IMR-90 (cell line): ENCODE measurements at regions not wholly inside any gene's neighbourhood (a gene's known extent, or its start where the extent isn't known, plus 50 kb on each side); places are given as distances from the start of the nearest gene placed in this dataset.

ENCODE experiments used
- ATAC-seq: fragments of 200-7000 bp; cut with Tn5 transposase; 2 replicates; pipeline ENCODE4 v1.9.1; 2020; ENCODE audit warnings: low read depth, mild to moderate bottlenecking, moderate library complexity
- BruUV-seq: library from RNA; stranded (reverse); fragments of 400-500 nt; replicated peaks from 2 replicates; lab custom pipeline; 2021; lab: Mats Ljungman, UMichigan
- CTCF ChIA-PET: fragments of 300-600 bp; formaldehyde crosslinking; extraction: SDS; loops from one replicate; lab custom pipeline; 2021; ENCODE audit warnings: antibody characterized with exemption; lab: Yijun Ruan, JAX
- POLR2A ChIA-PET: fragments of 300-600 bp; sonication (Branson Sonifier 250); formaldehyde crosslinking; loops from one replicate; lab custom pipeline; 2022; ENCODE audit warnings: antibody characterized with exemption; ENCODE audit not compliant: unreplicated experiment; lab: Charles Lee
- DNase-seq: peaks from one replicate; pipeline ENCODE4 v3.0.0; 2013
- H2AFZ ChIP-seq: replicated peaks from 2 replicates; pipeline ENCODE3; 2013; ENCODE audit warnings: low read length, mild to moderate bottlenecking; ENCODE audit not compliant: poor library complexity
- H2AK5ac ChIP-seq: 2 replicates; pipeline ENCODE4 v1.6.1; 2013; ENCODE audit warnings: low read depth, low read length, inconsistent platforms
- H2AK9ac ChIP-seq: replicated peaks from 2 replicates; pipeline ENCODE3; 2013; ENCODE audit warnings: mild to moderate bottlenecking, low read depth, low read length, moderate library complexity; ENCODE audit not compliant: poor library complexity
- H2BK120ac ChIP-seq: 2 replicates; pipeline ENCODE4 v1.6.1; 2013; ENCODE audit warnings: low read depth, low read length, inconsistent platforms
- H2BK15ac ChIP-seq: 3 replicates; pipeline ENCODE4 v1.6.1; 2013; ENCODE audit warnings: low read depth, low read length, inconsistent platforms
- H2BK20ac ChIP-seq: 2 replicates; pipeline ENCODE4 v1.6.1; 2013; ENCODE audit warnings: low read depth, mild to moderate bottlenecking, inconsistent platforms, low read length, moderate library complexity
- H2BK5ac ChIP-seq: 2 replicates; pipeline ENCODE4 v1.6.1; 2013; ENCODE audit warnings: mild to moderate bottlenecking, low read depth, low read length, inconsistent platforms; ENCODE audit not compliant: poor library complexity, severe bottlenecking
- H3K14ac ChIP-seq: replicated peaks from 2 replicates; pipeline ENCODE4 v1.6.1; 2013; ENCODE audit warnings: low read depth, low read length, inconsistent platforms
- H3K18ac ChIP-seq: 2 replicates; pipeline ENCODE4 v1.6.1; 2013; ENCODE audit warnings: low read depth, low read length, control low read depth
- H3K23ac ChIP-seq: 2 replicates; pipeline ENCODE4 v1.6.1; 2013; ENCODE audit warnings: low read depth, low read length, inconsistent platforms
- H3K27ac ChIP-seq: 2 replicates; pipeline ENCODE4 v1.5.1; 2013; ENCODE audit warnings: mild to moderate bottlenecking, control low read depth, low read length; ENCODE audit not compliant: insufficient read depth
- H3K27me3 ChIP-seq: 2 replicates; pipeline ENCODE4 v1.6.1; 2013; ENCODE audit warnings: low read length; ENCODE audit not compliant: control insufficient read depth, insufficient read depth
- H3K36me3 ChIP-seq: 2 replicates; pipeline ENCODE4 v1.6.1; 2013; ENCODE audit warnings: low read length, mixed read lengths; ENCODE audit not compliant: control insufficient read depth, insufficient read depth
- H3K4ac ChIP-seq: 2 replicates; pipeline ENCODE4 v1.6.1; 2013; ENCODE audit warnings: low read depth, low read length, inconsistent platforms
- H3K4me1 ChIP-seq: 2 replicates; pipeline ENCODE4 v1.6.1; 2013; ENCODE audit warnings: low read length, mixed read lengths; ENCODE audit not compliant: control insufficient read depth, insufficient read depth
- H3K4me2 ChIP-seq: 2 replicates; pipeline ENCODE4 v1.6.1; 2013; ENCODE audit warnings: low read depth, mild to moderate bottlenecking, control low read depth, low read length, moderate library complexity
- H3K4me3 ChIP-seq: 2 replicates; pipeline ENCODE4 v1.5.1; 2013; ENCODE audit warnings: low read depth, mild to moderate bottlenecking, control low read depth, low read length, moderate library complexity; ENCODE audit not compliant: insufficient read depth
- H3K56ac ChIP-seq: 2 replicates; pipeline ENCODE4 v1.6.1; 2013; ENCODE audit warnings: low read length, inconsistent platforms; ENCODE audit not compliant: insufficient read depth; ENCODE audit errors: extremely low read depth
- H3K79me1 ChIP-seq, 2 experiments: 2 replicates each; pipeline ENCODE4 v1.6.1; 2013; ENCODE audit warnings: low read length in 2 of 2, inconsistent platforms in 1 of 2, low read depth in 1 of 2
- H3K9ac ChIP-seq: 2 replicates; pipeline ENCODE4 v1.6.1; 2013; ENCODE audit warnings: low read depth, low read length, control low read depth
- H3K9me1 ChIP-seq: 2 replicates; pipeline ENCODE4 v1.6.1; 2013; ENCODE audit warnings: low read length, inconsistent platforms; ENCODE audit not compliant: insufficient read depth
- H3K9me3 ChIP-seq: 2 replicates; pipeline ENCODE4 v1.6.1; 2013; ENCODE audit warnings: low read length; ENCODE audit not compliant: control insufficient read depth, insufficient read depth
- H4K20me1 ChIP-seq: 2 replicates; pipeline ENCODE4 v1.6.1; 2013; ENCODE audit warnings: low read length, inconsistent platforms; ENCODE audit not compliant: insufficient read depth
- H4K5ac ChIP-seq: 2 replicates; pipeline ENCODE4 v1.6.1; 2013; ENCODE audit warnings: mild to moderate bottlenecking, low read depth, low read length, control low read depth
- H4K8ac ChIP-seq, 2 experiments: 2 replicates each; pipeline ENCODE4 v1.6.1; 2013; ENCODE audit warnings: low read depth in 2 of 2, low read length in 2 of 2, control low read depth in 1 of 2, inconsistent platforms in 1 of 2
- H4K91ac ChIP-seq: 2 replicates; pipeline ENCODE4 v1.6.1; 2013; ENCODE audit warnings: low read depth, low read length, inconsistent platforms; ENCODE audit not compliant: insufficient read depth
- CHD1 ChIP-seq: IDR thresholded peaks from 2 replicates; pipeline ENCODE4 v1.6.1; 2012; ENCODE audit warnings: low read depth, low read length, improper control_type of control experiment
- FOS ChIP-seq: fragments of 150-350 bp; IDR thresholded peaks from 2 replicates; pipeline ENCODE4 v1.6.1; 2016; ENCODE audit warnings: low read depth, low read length
- NFE2L2 ChIP-seq: fragments of 150-350 bp; IDR thresholded peaks from 2 replicates; pipeline ENCODE4 v1.6.1; 2016; ENCODE audit warnings: low read depth, mild to moderate bottlenecking, low read length
- WGBS, 2 experiments: methylation state at CpG; one replicate each; pipeline versions ENCODE4 v1.1.5 to v1.1.7; 2013; ENCODE audit warnings: missing lambda C conversion rate in 2 of 2; ENCODE audit not compliant: insufficient read length in 1 of 2; ENCODE audit errors: extremely low coverage in 2 of 2; 5-methylcytosine and 5-hydroxymethylcytosine counted together
- dilution Hi-C: fragments of 300-500 bp; cut with HindIII; formaldehyde crosslinking; loops from one replicate; pipeline ENCODE4 v1.14.3; 2018; ENCODE audit warnings: low sequenced_read_pairs; ENCODE audit not compliant: unreplicated experiment
- in situ Hi-C: fragments of 300-500 bp; cut with MboI; formaldehyde crosslinking; loops from 3 replicates; pipeline ENCODE4 v1.14.3; 2019; ENCODE audit warnings: low sequenced_read_pairs, inconsistent platforms, mixed read lengths
- intact Hi-C: fragments of 100-400 bp; cut with micrococcal nuclease; formaldehyde crosslinking; loops from 2 replicates; pipeline ENCODE4 v1.10.0; 2022

DNA sequence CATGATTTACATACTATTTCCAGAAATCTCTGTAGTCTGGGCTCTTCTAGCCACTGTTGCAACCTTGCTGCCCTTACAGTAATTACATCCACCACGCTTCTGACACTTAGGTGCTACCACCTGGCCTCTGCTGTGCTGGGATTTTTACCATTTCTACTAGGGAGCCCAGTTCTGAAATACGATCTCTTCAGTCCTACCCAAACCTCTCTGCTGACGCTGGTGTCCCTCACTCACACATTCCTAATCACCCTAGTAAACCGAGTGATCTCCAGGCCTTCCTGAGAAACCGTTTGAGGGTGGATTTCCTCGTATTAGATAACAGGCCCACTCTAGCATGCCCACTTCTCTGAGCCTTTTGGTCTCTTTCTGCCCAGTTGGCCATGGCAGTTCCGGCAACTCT is 588.9 kb upstream of the CADM1 start:
- CTCF ChIA-PET, result no interaction called here
- DNase-seq (no peak), ATAC-seq (no peak)
- Histone ChIP-seq H2BK20ac (no peak overlapping the region), H3K4me1 (no peaks in the 10 kb centered on the region), H4K91ac (no peak overlapping the region), H3K9me3 (no peaks in the 10 kb centered on the region), H4K5ac (no peak overlapping the region), H2BK15ac (no peak overlapping the region), H3K27ac (no peak overlapping the region), H3K79me1 (no peaks in the 10 kb centered on the region), H3K9ac (no peak overlapping the region), H3K9me1 (no peaks in the 10 kb centered on the region), H3K14ac (no peak overlapping the region), H2AK9ac (no peak overlapping the region), H3K27me3 (no peaks in the 10 kb centered on the region; the same call in 1 of the 2 replicates), H3K56ac (no peak overlapping the region), H3K36me3 (no peaks in the 10 kb centered on the region), H2BK120ac (no peak overlapping the region), H2AFZ (no peak overlapping the region), H3K4me3 (no peak overlapping the region), H2BK5ac (no peak overlapping the region), H3K23ac (no peak overlapping the region), H3K18ac (no peak overlapping the region), H2AK5ac (no peak overlapping the region), H4K8ac (no peak overlapping the region), H3K4ac (no peak overlapping the region), H4K20me1 (no peaks in the 10 kb centered on the region), H3K4me2 (no peak overlapping the region)
- WGBS, 2 experiments, result 0% methylated on average over 1 of the region's 7 CpGs; no CpG with 5 or more reads in 1 of the 2 experiments
- POLR2A ChIA-PET, result no interaction called here
- no TSS peak for BruUV-seq
- TF ChIP-seq FOS, result no peak
- TF ChIP-seq NFE2L2, result no peak
- TF ChIP-seq CHD1, result no peak
- intact Hi-C loops, result no loop called here
- in situ Hi-C loops, result no loop called here
- dilution Hi-C loops, result no loop called here
